ENCODE measurements at regions not wholly inside any gene's neighbourhood (a gene's known extent, or its start where the extent isn't known, plus 50 kb on each side); places are given as distances from the start of the nearest gene placed in this dataset.

- TF ChIP-seq CTCF (IDR thresholded peaks at IDR 0.05) (no peak), POLR2A (IDR thresholded peaks at IDR 0.05) (no peak)
These were observed 254.0 kb upstream of the KRR1 start for GRCh38 chr12:75765170-75766059.

Measured in thyroid gland (tissue), 4 donors.